H1 (cell line): ENCODE measurements at regions not wholly inside any gene's neighbourhood (a gene's known extent, or its start where the extent isn't known, plus 50 kb on each side); places are given as distances from the start of the nearest gene placed in this dataset.

Experiments
- CTCF ChIA-PET: fragments of 300-600 bp; sonication (Branson Sonifier 250); formaldehyde crosslinking; loops from one replicate; lab custom pipeline; 2021; ENCODE audit not compliant: partially characterized antibody; lab: Charles Lee
- POLR2A ChIA-PET: fragments of 300-600 bp; sonication (Branson Sonifier 250); formaldehyde crosslinking; loops from one replicate; lab custom pipeline; 2021; ENCODE audit warnings: inconsistent platforms; ENCODE audit not compliant: partially characterized antibody; lab: Charles Lee
- DNase-seq, 2 experiments: peaks; one replicate each; pipeline versions ENCODE4 v3.0.0 to v3.0.0-alpha.2; 2010 to 2022; ENCODE audit warnings: low spot score in 2 of 2, low read depth in 1 of 2, mixed read lengths in 1 of 2
- FAIRE-seq: peaks from 2 replicates; lab custom pipeline; 2011; peaks lifted over from hg19 to GRCh38; lab: Jason Lieb, UNC
- H2AFZ ChIP-seq: 2 replicates; pipeline ENCODE4 v1.8.1; 2012; ENCODE audit warnings: low read length, inconsistent platforms
- H2AK5ac ChIP-seq: 2 replicates; pipeline ENCODE4 v1.6.1; 2013; ENCODE audit warnings: low read depth, low read length
- H2BK120ac ChIP-seq: replicated peaks from 2 replicates; pipeline ENCODE3; 2013; ENCODE audit warnings: low read depth, low read length, inconsistent platforms
- H2BK12ac ChIP-seq: 2 replicates; pipeline ENCODE4 v1.6.1; 2013; ENCODE audit warnings: low read depth, low read length
- H2BK15ac ChIP-seq: 2 replicates; pipeline ENCODE4 v1.6.1; 2013; ENCODE audit warnings: low read length
- H2BK20ac ChIP-seq: 2 replicates; pipeline ENCODE4 v1.6.1; 2013; ENCODE audit warnings: low read length
- H2BK5ac ChIP-seq: 2 replicates; pipeline ENCODE4 v1.6.1; 2013; ENCODE audit warnings: low read depth, low read length
- H3K14ac ChIP-seq: 2 replicates; pipeline ENCODE4 v1.6.1; 2013; ENCODE audit warnings: inconsistent platforms; ENCODE audit not compliant: insufficient read length
- H3K18ac ChIP-seq: 2 replicates; pipeline ENCODE4 v1.6.1; 2013; ENCODE audit warnings: low read length; ENCODE audit errors: extremely low read depth
- H3K23ac ChIP-seq: 2 replicates; pipeline ENCODE4 v1.6.1; 2013; ENCODE audit warnings: inconsistent platforms; ENCODE audit not compliant: insufficient read length
- H3K23me2 ChIP-seq: 2 replicates; pipeline ENCODE4 v1.6.1; 2013; ENCODE audit warnings: low read depth, low read length
- H3K27ac ChIP-seq: 2 replicates; pipeline ENCODE4 v1.6.1; 2011; ENCODE audit warnings: low read depth, low read length, inconsistent platforms
- H3K27me3 ChIP-seq, 4 experiments: replicated peaks in 1 of 4; 1 replicate in 1 of 4; 2 replicates in 3 of 4; pipeline versions ENCODE4 v1.6.1 to v1.8.1; 2011 to 2013; ENCODE audit warnings: low read length in 3 of 4, mild to moderate bottlenecking in 3 of 4, inconsistent platforms in 2 of 4, mixed read lengths in 2 of 4, moderate library complexity in 1 of 4; ENCODE audit not compliant: control insufficient read depth in 3 of 4, insufficient read depth in 3 of 4; ENCODE audit errors: extremely low read depth in 1 of 4
- H3K36me3 ChIP-seq, 4 experiments: 2 replicates each; pipeline versions ENCODE4 v1.6.1 to v1.8.1; 2011 to 2013; ENCODE audit warnings: mild to moderate bottlenecking in 4 of 4, low read length in 3 of 4, moderate library complexity in 2 of 4, control low read depth in 1 of 4, inconsistent platforms in 1 of 4; ENCODE audit not compliant: insufficient read depth in 4 of 4, control insufficient read depth in 2 of 4
- H3K4ac ChIP-seq: replicated peaks from 2 replicates; pipeline ENCODE3; 2013; ENCODE audit warnings: low read length, low read depth, mixed read lengths, inconsistent platforms; ENCODE audit not compliant: insufficient read length
- H3K4me1 ChIP-seq, 4 experiments: replicated peaks in 1 of 4; 1 replicate in 1 of 4; 2 replicates in 3 of 4; pipeline versions ENCODE4 v1.6.1 to v1.8.1; 2011 to 2013; ENCODE audit warnings: low read length in 3 of 4, inconsistent platforms in 2 of 4, mixed read lengths in 1 of 4; ENCODE audit not compliant: insufficient read depth in 4 of 4, control insufficient read depth in 3 of 4
- H3K4me2 ChIP-seq, 2 experiments: 2 replicates each; pipeline versions ENCODE4 v1.6.1 to v1.8.1; 2011 to 2013; ENCODE audit warnings: low read depth in 2 of 2, low read length in 2 of 2, control low read depth in 1 of 2, inconsistent platforms in 1 of 2, mild to moderate bottlenecking in 1 of 2; ENCODE audit not compliant: insufficient read depth in 1 of 2
- H3K4me3 ChIP-seq, 4 experiments: fragments of 200-600, 300-600 bp in 1 of 4; sonication (generic), shearing (Covaris generic), sonication (Bioruptor Twin) in 1 of 4; 2 replicates each; pipeline versions ENCODE4 v1.5.1 to v1.8.1; 2011 to 2016; ENCODE audit warnings: low read length in 4 of 4, low read depth in 3 of 4, control low read depth in 2 of 4, inconsistent platforms in 2 of 4, mild to moderate bottlenecking in 2 of 4, mixed read lengths in 1 of 4, moderate library complexity in 1 of 4; ENCODE audit not compliant: insufficient read depth in 2 of 4; ENCODE audit errors: extremely low read depth in 1 of 4
- H3K56ac ChIP-seq: replicated peaks from 2 replicates; pipeline ENCODE3; 2013; ENCODE audit warnings: low read depth, mild to moderate bottlenecking, mixed read lengths, low read length, inconsistent platforms; ENCODE audit not compliant: insufficient read length
- H3K79me1 ChIP-seq: 2 replicates; pipeline ENCODE4 v1.6.1; 2013; ENCODE audit warnings: low read depth, low read length, control low read depth
- H3K79me2 ChIP-seq, 2 experiments: 2 replicates each; pipeline versions ENCODE4 v1.6.1 to v1.8.1; 2012 to 2013; ENCODE audit warnings: low read length in 2 of 2, mild to moderate bottlenecking in 2 of 2, inconsistent platforms in 1 of 2; ENCODE audit not compliant: insufficient read depth in 2 of 2, control insufficient read depth in 1 of 2
- H3K9ac ChIP-seq, 4 experiments: replicated peaks in 1 of 4; 1 replicate in 1 of 4; 2 replicates in 3 of 4; pipeline versions ENCODE4 v1.6.1 to v1.8.1; 2011 to 2013; ENCODE audit warnings: low read depth in 3 of 4, low read length in 3 of 4, control low read depth in 2 of 4, mild to moderate bottlenecking in 2 of 4, moderate library complexity in 2 of 4, inconsistent platforms in 1 of 4; ENCODE audit errors: extremely low read depth in 1 of 4
- H3K9me3 ChIP-seq, 2 experiments: 2 replicates each; pipeline versions ENCODE4 v1.6.1 to v1.8.1; 2012 to 2013; ENCODE audit warnings: mild to moderate bottlenecking in 2 of 2, moderate library complexity in 2 of 2, control low read depth in 1 of 2, inconsistent platforms in 1 of 2, low read depth in 1 of 2, low read length in 1 of 2, mixed read lengths in 1 of 2; ENCODE audit not compliant: insufficient read depth in 2 of 2
- H4K20me1 ChIP-seq, 2 experiments: replicated peaks in 1 of 2; 2 replicates each; pipeline versions ENCODE3 to v1.8.1; 2011 to 2013; ENCODE audit warnings: inconsistent platforms in 2 of 2, low read length in 2 of 2, mild to moderate bottlenecking in 1 of 2; ENCODE audit not compliant: insufficient read depth in 2 of 2, control insufficient read depth in 1 of 2
- H4K5ac ChIP-seq: 2 replicates; pipeline ENCODE4 v1.6.1; 2013; ENCODE audit warnings: low read length, low read depth, mixed read lengths, inconsistent platforms; ENCODE audit not compliant: insufficient read length
- H4K8ac ChIP-seq: 2 replicates; pipeline ENCODE4 v1.8.0; 2013; ENCODE audit warnings: mild to moderate bottlenecking, moderate library complexity, low read length, inconsistent platforms; ENCODE audit not compliant: insufficient read depth; ENCODE audit errors: extremely low read depth
- H4K91ac ChIP-seq: replicated peaks from 2 replicates; pipeline ENCODE3; 2013; ENCODE audit warnings: low read length, mixed read lengths, inconsistent platforms; ENCODE audit not compliant: insufficient read length
- GTF2F1 ChIP-seq: IDR thresholded peaks from 2 replicates; pipeline ENCODE4 v1.6.1; 2012; ENCODE audit warnings: low read depth, low read length, improper control_type of control experiment, borderline replicate concordance
- SAP30 ChIP-seq: fragments of 300-600 bp; sonication (generic); IDR thresholded peaks from 2 replicates; pipeline ENCODE4 v1.7.1; 2012; ENCODE audit warnings: low read length, moderate library complexity, mild to moderate bottlenecking, inconsistent platforms; ENCODE audit not compliant: insufficient read depth, insufficient replicate concordance
- YY1 ChIP-seq: IDR thresholded peaks from 2 replicates; pipeline ENCODE4 v1.6.1; 2011; ENCODE audit warnings: low read depth, mild to moderate bottlenecking, low read length
- WGBS, 2 experiments: shearing (Covaris generic) in 1 of 2; methylation state at CpG; one replicate each; pipeline versions ENCODE4 v1.1.6 to v1.1.7; 2013 to 2015; ENCODE audit warnings: low lambda C conversion rate in 2 of 2, mixed read lengths in 2 of 2, inconsistent platforms in 1 of 2, low coverage in 1 of 2, missing lambda C conversion rate in 1 of 2; ENCODE audit not compliant: insufficient replicate concordance in 2 of 2, insufficient coverage in 1 of 2, insufficient read length in 1 of 2; ENCODE audit errors: extremely low coverage in 1 of 2, missing lambda C conversion rate in 1 of 2; 5-methylcytosine and 5-hydroxymethylcytosine counted together
- TF ChIP-seq, protein P1 (sequence below): IDR thresholded peaks from 2 replicates; pipeline ENCODE4 v1.6.1; 2012; ENCODE audit warnings: inconsistent platforms
- TF ChIP-seq, protein P2 (sequence below), 3 experiments: IDR thresholded peaks; 1 replicate in 2 of 3; 2 replicates in 1 of 3; pipeline versions ENCODE4 v1.5.1 to v1.6.1; 2011; ENCODE audit warnings: low read length in 3 of 3, mild to moderate bottlenecking in 3 of 3, inconsistent platforms in 2 of 3, low read depth in 1 of 3, moderate library complexity in 1 of 3; ENCODE audit not compliant: insufficient read depth in 1 of 3; ENCODE audit errors: control extremely low read depth in 1 of 3

DNA sequence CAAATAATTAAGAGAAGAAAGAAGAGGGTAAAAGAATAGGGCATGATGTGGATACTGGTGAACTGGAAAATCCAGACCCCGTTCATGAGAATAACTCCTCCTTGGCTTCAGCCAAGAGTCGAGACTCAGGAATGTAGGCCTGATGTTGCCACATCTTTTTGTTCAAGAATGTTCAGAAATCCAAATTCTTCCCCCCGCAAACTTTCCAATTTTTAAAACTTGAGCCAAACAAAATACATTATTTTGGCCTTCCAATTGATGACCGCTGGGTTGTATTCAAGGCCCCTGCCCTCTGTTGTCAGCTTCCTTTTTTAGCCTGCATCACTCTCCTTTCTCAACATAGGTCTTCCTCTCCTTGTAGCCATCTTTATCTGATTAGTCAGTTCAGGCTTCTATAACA is 106.1 kb downstream of the TNFAIP3 start:
- no peak overlapping the region for H2BK120ac ChIP-seq
- no peaks in the 10 kb centered on the region for H3K79me1 ChIP-seq
- H4K5ac ChIP-seq = no peak overlapping the region
- no peak overlapping the region for H3K9ac ChIP-seq
- H3K4me3 ChIP-seq = no peak overlapping the region
- no peak overlapping the region for H3K4ac ChIP-seq
- no peaks in the 10 kb centered on the region for H3K9me3 ChIP-seq
- H3K27ac ChIP-seq = no peak overlapping the region
- H3K79me2 ChIP-seq = no peaks in the 10 kb centered on the region
- H2AFZ ChIP-seq = no peak overlapping the region
- 91% methylated on average over 4 of the region's 4 CpGs; no CpG with 5 or more reads in 1 of the 2 experiments for WGBS, 2 experiments
- H2AK5ac ChIP-seq = no peak overlapping the region
- H3K23me2 ChIP-seq = no peaks in the 10 kb centered on the region; the same call in 1 of the 2 replicates
- H4K20me1 ChIP-seq = no peaks in the 10 kb centered on the region
- no peak overlapping the region for H3K4me2 ChIP-seq
- no peaks in the 10 kb centered on the region for H3K36me3 ChIP-seq
- no peak for FAIRE-seq
- no peak overlapping the region for H2BK15ac ChIP-seq
- POLR2A ChIA-PET = no interaction called here
- H4K8ac ChIP-seq = no peak overlapping the region
- no peak overlapping the region for H3K23ac ChIP-seq
- no peak for DNase-seq
- no peak overlapping the region for H2BK5ac ChIP-seq
- H3K18ac ChIP-seq = no peak overlapping the region
- H4K91ac ChIP-seq = no peak overlapping the region
- H3K14ac ChIP-seq = no peak overlapping the region
- no peaks in the 10 kb centered on the region for H3K4me1 ChIP-seq
- H3K56ac ChIP-seq = no peak overlapping the region
- H2BK20ac ChIP-seq = no peak overlapping the region
- CTCF ChIA-PET = interaction anchor here (1.2 to 2.8 kb wide), 2 partner anchors 29 to 30 kb away, joined by 4 to 10 read pairs; no protein-coding TSS in a partner anchor
- H3K27me3 ChIP-seq = no peaks in the 10 kb centered on the region; a peak in 1 of 7 replicates
- no peak overlapping the region for H2BK12ac ChIP-seq
- TF ChIP-seq YY1 = no peak
- no peak for TF ChIP-seq GTF2F1
- TF ChIP-seq SAP30 = no peak
- TF ChIP-seq, protein P1, sequence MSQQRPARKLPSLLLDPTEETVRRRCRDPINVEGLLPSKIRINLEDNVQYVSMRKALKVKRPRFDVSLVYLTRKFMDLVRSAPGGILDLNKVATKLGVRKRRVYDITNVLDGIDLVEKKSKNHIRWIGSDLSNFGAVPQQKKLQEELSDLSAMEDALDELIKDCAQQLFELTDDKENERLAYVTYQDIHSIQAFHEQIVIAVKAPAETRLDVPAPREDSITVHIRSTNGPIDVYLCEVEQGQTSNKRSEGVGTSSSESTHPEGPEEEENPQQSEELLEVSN = no peak
- TF ChIP-seq, protein P2, sequence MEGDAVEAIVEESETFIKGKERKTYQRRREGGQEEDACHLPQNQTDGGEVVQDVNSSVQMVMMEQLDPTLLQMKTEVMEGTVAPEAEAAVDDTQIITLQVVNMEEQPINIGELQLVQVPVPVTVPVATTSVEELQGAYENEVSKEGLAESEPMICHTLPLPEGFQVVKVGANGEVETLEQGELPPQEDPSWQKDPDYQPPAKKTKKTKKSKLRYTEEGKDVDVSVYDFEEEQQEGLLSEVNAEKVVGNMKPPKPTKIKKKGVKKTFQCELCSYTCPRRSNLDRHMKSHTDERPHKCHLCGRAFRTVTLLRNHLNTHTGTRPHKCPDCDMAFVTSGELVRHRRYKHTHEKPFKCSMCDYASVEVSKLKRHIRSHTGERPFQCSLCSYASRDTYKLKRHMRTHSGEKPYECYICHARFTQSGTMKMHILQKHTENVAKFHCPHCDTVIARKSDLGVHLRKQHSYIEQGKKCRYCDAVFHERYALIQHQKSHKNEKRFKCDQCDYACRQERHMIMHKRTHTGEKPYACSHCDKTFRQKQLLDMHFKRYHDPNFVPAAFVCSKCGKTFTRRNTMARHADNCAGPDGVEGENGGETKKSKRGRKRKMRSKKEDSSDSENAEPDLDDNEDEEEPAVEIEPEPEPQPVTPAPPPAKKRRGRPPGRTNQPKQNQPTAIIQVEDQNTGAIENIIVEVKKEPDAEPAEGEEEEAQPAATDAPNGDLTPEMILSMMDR (IDR thresholded peaks at IDR 0.05; ENCODE audit: control extremely low read depth in 1 of 3, insufficient read depth in 1 of 3, low read depth in 1 of 3, low read length in 3 of 3) = no peak
